ENCODE measurements at regions not wholly inside any gene's neighbourhood (a gene's known extent, or its start where the extent isn't known, plus 50 kb on each side); places are given as distances from the start of the nearest gene placed in this dataset.
A peak's percentile ranks its signal among the peaks of the same experiment; 100 is the strongest.

DNA sequence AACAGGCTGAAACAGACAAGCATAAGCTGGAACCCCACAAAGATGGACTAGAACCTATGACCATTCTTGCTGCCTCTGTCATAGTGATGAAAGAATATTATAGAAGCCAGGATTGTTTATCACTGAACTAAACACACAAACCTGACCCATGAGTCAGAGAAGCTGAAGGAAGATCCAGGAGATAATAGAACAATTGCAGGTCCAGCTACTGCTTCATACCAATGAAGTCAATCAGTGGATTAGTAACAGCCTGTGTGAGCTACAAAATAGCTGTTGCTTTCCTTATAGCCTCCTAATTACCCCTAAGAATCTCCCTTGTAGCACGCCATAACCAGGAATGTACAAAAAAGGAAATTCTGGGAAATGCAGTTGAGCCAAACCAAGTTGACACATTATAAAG lies 459.9 kb upstream of the ZNF462 start:
- H3K36me3 Mint-ChIP-seq, result no peaks in the 10 kb centered on the region
- TF ChIP-seq, protein P1, sequence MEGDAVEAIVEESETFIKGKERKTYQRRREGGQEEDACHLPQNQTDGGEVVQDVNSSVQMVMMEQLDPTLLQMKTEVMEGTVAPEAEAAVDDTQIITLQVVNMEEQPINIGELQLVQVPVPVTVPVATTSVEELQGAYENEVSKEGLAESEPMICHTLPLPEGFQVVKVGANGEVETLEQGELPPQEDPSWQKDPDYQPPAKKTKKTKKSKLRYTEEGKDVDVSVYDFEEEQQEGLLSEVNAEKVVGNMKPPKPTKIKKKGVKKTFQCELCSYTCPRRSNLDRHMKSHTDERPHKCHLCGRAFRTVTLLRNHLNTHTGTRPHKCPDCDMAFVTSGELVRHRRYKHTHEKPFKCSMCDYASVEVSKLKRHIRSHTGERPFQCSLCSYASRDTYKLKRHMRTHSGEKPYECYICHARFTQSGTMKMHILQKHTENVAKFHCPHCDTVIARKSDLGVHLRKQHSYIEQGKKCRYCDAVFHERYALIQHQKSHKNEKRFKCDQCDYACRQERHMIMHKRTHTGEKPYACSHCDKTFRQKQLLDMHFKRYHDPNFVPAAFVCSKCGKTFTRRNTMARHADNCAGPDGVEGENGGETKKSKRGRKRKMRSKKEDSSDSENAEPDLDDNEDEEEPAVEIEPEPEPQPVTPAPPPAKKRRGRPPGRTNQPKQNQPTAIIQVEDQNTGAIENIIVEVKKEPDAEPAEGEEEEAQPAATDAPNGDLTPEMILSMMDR (IDR thresholded peaks at IDR 0.05; ENCODE audit: unreplicated experiment), result no peak

DNA sequence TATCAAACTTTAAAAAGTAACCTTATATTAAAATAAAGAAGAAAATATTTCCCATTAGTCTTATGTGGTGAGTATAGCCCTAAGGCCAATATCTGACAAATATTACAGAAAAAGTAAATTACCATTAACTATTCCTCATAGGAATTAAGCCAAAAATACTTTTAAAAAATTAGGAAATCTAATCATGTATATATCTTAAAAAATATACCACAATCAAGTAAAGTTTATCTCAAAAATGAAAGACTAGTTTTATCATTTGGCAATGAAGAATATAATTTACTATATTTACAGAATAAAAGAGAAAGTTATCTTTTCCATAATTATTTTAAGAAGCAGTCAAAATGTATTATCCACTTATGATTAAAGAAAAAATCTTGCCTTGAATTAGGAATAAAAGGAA lies 458.8 kb upstream of the ZNF462 start:
- Mint-ChIP-seq H3K4me3 (no peak overlapping the region), H3K9me3 (no peaks in the 10 kb centered on the region), H3K4me1 (peaks cover 3% of the 10 kb centered on the region), H3K27me3 (ENCODE audit: low read depth) (no peaks in the 10 kb centered on the region), H3K36me3 (no peaks in the 10 kb centered on the region), H3K27ac (no peak overlapping the region)
- no peak for DNase-seq (ENCODE audit: low spot score in 2 of 2, unreplicated experiment in 2 of 2)
- TF ChIP-seq, protein P1 (IDR thresholded peaks at IDR 0.05; ENCODE audit: unreplicated experiment), result no peak

More for the DNA sequence above, 459.9 kb upstream of the ZNF462 start:
- H3K4me3 Mint-ChIP-seq, result no peak overlapping the region
- H3K9me3 Mint-ChIP-seq, result no peaks in the 10 kb centered on the region
- H3K4me1 Mint-ChIP-seq, result peaks cover 3% of the 10 kb centered on the region
- H3K27ac Mint-ChIP-seq, result no peak overlapping the region
- no peak for DNase-seq (ENCODE audit: low spot score in 2 of 2, unreplicated experiment in 2 of 2)
- H3K27me3 Mint-ChIP-seq (ENCODE audit: low read depth), result no peaks in the 10 kb centered on the region

DNA sequence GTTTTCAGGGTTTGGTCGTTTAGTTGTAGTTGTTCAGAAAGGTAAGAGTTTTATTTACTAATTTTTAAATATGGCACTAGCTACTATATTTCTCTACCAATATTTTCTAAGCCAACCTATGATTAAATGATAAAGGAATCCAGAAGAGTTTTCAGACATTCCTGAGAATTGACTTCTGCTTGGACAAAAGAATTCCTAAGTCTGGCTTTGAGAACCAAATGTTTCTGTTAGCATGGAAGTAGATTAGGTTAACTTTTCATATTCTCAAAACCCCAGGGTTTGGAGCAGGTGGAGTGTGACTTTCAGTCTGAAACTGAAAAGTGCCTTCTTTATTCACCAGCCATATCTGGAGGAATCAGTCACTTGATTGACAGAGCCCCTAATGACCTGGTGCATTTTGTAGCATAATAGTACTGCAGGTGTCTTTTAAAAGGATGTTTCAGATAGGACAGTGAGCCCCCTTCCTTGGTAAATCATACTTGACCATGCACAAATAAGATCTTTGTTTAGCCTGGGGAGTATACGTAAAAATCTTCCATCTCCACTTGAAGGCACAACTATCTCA lies 457.0 kb upstream of the ZNF462 start:
- no peak overlapping the region for H3K27ac Mint-ChIP-seq
- H3K9me3 Mint-ChIP-seq, result no peaks in the 10 kb centered on the region
- DNase-seq (ENCODE audit: low spot score in 2 of 2, unreplicated experiment in 2 of 2), result no peak
- no peaks in the 10 kb centered on the region for H3K27me3 Mint-ChIP-seq (ENCODE audit: low read depth)
- peaks cover 3% of the 10 kb centered on the region for H3K4me1 Mint-ChIP-seq
- no peak overlapping the region for H3K4me3 Mint-ChIP-seq
- TF ChIP-seq, protein P1 (IDR thresholded peaks at IDR 0.05; ENCODE audit: unreplicated experiment), result no peak
- H3K36me3 Mint-ChIP-seq, result no peaks in the 10 kb centered on the region

DNA sequence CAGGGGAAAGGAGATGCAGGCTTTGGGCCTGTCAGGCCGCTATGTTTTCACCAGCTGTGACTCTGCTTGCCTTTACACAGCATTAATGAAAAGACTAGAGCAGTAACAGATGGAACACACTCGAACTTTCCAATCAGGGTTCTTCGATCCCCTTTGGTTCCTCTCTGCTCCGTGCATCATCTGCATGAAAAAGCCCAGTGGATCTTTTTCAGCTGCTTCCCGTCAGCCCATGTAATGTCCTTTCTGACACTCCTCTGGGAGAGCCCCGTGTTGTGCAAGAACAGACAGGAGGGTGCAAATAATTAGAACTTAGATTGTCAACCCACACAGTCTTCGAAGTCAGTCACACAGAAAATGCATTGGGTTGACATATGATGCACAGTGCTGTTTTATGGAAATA lies 448.9 kb upstream of the ZNF462 start:
- Mint-ChIP-seq H3K27ac (no peak overlapping the region), H3K4me1 (peaks cover 8% of the 10 kb centered on the region), H3K27me3 (ENCODE audit: low read depth) (no peaks in the 10 kb centered on the region), H3K36me3 (no peaks in the 10 kb centered on the region), H3K4me3 (no peak overlapping the region), H3K9me3 (no peaks in the 10 kb centered on the region)
- DNase-seq (ENCODE audit: low spot score in 2 of 2, unreplicated experiment in 2 of 2), result no peak
- TF ChIP-seq, protein P1 (IDR thresholded peaks at IDR 0.05; ENCODE audit: unreplicated experiment), result no peak

DNA sequence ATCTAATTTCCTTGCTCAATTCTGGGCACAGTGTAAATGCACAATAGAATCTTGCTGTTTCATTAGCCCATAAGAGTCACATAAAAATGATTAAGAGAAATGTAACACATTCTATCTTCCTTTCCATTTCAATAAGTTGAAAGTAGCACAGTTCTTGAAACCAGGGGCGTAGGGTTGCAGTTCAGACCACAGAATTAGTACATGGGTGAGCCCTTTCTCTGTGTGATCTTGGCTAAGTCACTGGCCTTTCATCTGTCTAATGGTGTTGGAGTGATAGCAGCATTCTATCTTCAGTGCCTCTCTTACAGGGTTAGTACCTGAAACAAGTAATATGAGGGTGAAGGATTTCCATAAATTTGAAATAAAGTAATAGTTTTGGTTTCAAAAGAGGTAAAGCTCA lies 445.3 kb upstream of the ZNF462 start:
- H3K27me3 Mint-ChIP-seq (ENCODE audit: low read depth), result no peaks in the 10 kb centered on the region
- H3K4me3 Mint-ChIP-seq, result no peak overlapping the region
- H3K9me3 Mint-ChIP-seq, result no peaks in the 10 kb centered on the region
- TF ChIP-seq, protein P1 (IDR thresholded peaks at IDR 0.05; ENCODE audit: unreplicated experiment), result no peak
- H3K27ac Mint-ChIP-seq, result no peak overlapping the region
- no peaks in the 10 kb centered on the region for H3K36me3 Mint-ChIP-seq
- H3K4me1 Mint-ChIP-seq, result peaks cover 40% of the 10 kb centered on the region
- no peak for DNase-seq (ENCODE audit: low spot score in 2 of 2, unreplicated experiment in 2 of 2)

DNA sequence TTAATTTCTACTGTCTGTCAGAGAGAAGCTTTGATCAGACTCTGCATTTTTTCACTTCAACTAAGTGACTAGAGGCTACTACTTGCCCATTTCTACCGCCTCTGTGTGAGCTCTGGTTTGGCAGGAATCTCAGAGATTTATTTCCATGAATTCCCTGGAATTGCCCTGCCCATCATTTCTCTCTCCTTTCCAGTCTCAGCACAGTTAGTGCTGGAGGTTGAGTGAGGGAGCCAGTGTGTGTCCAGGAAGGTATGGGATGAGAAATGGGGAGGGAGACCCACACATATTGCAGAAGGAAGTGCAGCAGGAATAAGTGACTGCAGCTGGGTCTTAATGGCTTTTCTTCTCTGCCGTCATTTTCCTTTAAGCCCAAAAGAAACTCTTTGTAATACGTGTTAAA lies 443.1 kb upstream of the ZNF462 start:
- H3K27ac Mint-ChIP-seq, result peak overlapping the region; percentile 89
- H3K9me3 Mint-ChIP-seq, result no peaks in the 10 kb centered on the region
- DNase-seq (ENCODE audit: low spot score in 2 of 2, unreplicated experiment in 2 of 2), result no peak
- peaks cover 31% of the 10 kb centered on the region for H3K4me1 Mint-ChIP-seq
- H3K4me3 Mint-ChIP-seq, result no peak overlapping the region
- H3K27me3 Mint-ChIP-seq (ENCODE audit: low read depth), result no peaks in the 10 kb centered on the region
- H3K36me3 Mint-ChIP-seq, result no peaks in the 10 kb centered on the region
- TF ChIP-seq, protein P1 (IDR thresholded peaks at IDR 0.05; ENCODE audit: unreplicated experiment), result no peak

Data from mesothelial cell of epicardium (in vitro differentiated cells).